ENCODE measurements at regions not wholly inside any gene's neighbourhood (a gene's known extent, or its start where the extent isn't known, plus 50 kb on each side); places are given as distances from the start of the nearest gene placed in this dataset.

DNA sequence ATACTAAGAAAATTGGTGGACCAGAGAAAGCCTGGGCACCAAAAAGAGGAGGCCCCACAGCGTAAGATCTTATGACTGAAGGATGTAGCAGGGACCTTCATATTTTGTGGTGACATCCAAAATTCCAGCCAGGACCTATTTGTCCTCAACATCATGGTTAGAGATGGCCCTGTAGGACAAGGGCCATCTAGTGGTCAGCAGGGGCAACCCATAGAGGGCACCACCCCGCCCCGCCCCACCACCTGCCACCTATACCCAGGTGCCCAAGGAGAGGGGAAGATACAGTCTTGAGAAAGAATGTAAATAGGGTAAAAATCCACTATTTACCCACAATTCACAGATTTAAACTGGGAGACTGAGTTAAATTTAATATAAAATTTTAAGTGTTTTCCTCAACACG, 59.6 kb upstream of the TMEM163 start:
- Histone ChIP-seq H3K4me1 (peaks cover 4% of the 10 kb centered on the region), H3K4me3 (no peak overlapping the region), H3K36me3 (ENCODE audit: low read depth, missing control alignments) (no peaks in the 10 kb centered on the region), H3K27me3 (no peaks in the 10 kb centered on the region), H3K9me3 (no peaks in the 10 kb centered on the region), H3K27ac (no peak overlapping the region)
- TF ChIP-seq, protein P1, sequence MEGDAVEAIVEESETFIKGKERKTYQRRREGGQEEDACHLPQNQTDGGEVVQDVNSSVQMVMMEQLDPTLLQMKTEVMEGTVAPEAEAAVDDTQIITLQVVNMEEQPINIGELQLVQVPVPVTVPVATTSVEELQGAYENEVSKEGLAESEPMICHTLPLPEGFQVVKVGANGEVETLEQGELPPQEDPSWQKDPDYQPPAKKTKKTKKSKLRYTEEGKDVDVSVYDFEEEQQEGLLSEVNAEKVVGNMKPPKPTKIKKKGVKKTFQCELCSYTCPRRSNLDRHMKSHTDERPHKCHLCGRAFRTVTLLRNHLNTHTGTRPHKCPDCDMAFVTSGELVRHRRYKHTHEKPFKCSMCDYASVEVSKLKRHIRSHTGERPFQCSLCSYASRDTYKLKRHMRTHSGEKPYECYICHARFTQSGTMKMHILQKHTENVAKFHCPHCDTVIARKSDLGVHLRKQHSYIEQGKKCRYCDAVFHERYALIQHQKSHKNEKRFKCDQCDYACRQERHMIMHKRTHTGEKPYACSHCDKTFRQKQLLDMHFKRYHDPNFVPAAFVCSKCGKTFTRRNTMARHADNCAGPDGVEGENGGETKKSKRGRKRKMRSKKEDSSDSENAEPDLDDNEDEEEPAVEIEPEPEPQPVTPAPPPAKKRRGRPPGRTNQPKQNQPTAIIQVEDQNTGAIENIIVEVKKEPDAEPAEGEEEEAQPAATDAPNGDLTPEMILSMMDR (IDR thresholded peaks at IDR 0.05) = peak in 2 of 3 experiments; percentile 23 to 38
- TF ChIP-seq POLR2A (IDR thresholded peaks at IDR 0.05) = no peak
- DNase-seq = peak; percentile 37
- intact Hi-C loops (cut with DNase I; ENCODE audit: low total_unique reads) = no loop called here
- 95 to 100% methylated on average over 3 to 4 of the region's 4 CpGs for WGBS, 2 donors

DNA sequence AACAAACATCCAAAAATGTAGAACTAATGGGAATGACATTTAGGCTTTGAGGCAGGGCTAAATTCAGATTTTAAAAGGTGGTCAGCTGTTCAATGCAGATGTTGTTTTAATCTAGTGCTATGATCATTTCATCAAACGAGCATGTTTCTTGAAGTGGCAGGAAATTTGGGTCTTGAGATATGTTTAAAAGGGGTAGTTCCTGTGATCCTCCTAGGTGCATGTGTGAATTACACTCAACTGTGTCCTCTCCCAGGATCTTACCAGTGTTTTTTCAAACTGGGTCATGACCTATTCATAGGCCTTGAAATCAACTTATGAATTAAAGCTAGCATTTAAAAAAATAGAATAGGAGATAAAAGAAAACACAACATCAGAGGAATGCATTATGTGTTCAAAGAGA, 57.4 kb upstream of the ACMSD start:
- H3K9me3 ChIP-seq = no peaks in the 10 kb centered on the region
- TF ChIP-seq, protein P1 (IDR thresholded peaks at IDR 0.05) = no peak
- TF ChIP-seq POLR2A (IDR thresholded peaks at IDR 0.05) = no peak
- H3K27me3 ChIP-seq = no peaks in the 10 kb centered on the region
- intact Hi-C loops (cut with DNase I; ENCODE audit: low total_unique reads) = no loop called here
- DNase-seq = no peak
- 63% methylated on average over 1 of the region's 1 CpG for WGBS, 2 donors
- H3K4me3 ChIP-seq = no peak overlapping the region
- no peak overlapping the region for H3K27ac ChIP-seq
- H3K36me3 ChIP-seq (ENCODE audit: low read depth, missing control alignments) = no peaks in the 10 kb centered on the region
- H3K4me1 ChIP-seq = no peaks in the 10 kb centered on the region

DNA sequence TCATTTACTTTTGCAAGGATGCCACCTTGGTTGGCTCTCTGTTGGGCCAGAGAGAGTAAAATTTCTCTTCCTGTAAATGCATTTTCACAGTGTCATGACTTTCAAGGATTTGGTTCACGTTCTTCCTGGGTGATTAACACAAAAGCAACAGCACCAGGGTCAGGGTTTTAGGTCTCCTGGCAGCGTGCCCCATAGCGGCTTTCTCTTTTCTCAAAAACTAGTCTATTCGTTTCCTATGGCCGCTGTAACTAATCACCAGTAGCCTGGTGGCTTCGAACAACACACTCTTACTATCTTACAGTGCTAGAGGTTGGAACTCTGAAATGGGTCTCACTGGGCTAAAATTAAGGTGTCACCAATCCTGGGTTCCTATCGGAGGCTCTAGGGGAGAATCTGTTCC, 56.3 kb upstream of the ACMSD start:
- intact Hi-C loops (cut with DNase I; ENCODE audit: low total_unique reads) = no loop called here
- no peaks in the 10 kb centered on the region for H3K27me3 ChIP-seq
- no peak for TF ChIP-seq POLR2A (IDR thresholded peaks at IDR 0.05)
- TF ChIP-seq, protein P1 (IDR thresholded peaks at IDR 0.05) = no peak
- WGBS, 2 donors = 81 to 92% methylated on average over 7 of the region's 7 CpGs
- no peaks in the 10 kb centered on the region for H3K36me3 ChIP-seq (ENCODE audit: low read depth, missing control alignments)
- H3K4me1 ChIP-seq = no peaks in the 10 kb centered on the region
- no peaks in the 10 kb centered on the region for H3K9me3 ChIP-seq
- H3K4me3 ChIP-seq = no peak overlapping the region
- no peak overlapping the region for H3K27ac ChIP-seq
- DNase-seq = no peak

DNA sequence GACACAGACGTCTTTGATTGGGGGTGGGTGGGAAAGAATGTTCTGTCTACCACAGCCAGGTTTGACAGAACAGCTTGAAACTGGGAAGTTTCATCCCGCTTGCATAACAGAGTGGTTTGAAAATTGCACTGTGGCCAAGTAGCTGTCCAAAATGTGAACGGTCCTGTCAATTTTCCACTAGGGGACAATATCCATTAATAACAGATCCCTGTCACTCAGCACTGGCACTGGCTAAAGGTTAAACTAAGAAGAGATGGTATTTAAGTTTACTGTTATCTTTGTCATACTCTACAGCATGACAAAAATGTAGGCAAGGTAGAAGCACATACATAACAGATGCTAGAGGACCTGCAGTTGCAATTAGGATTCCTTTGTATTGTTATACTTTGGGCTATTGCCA, 55.6 kb upstream of the ACMSD start:
- TF ChIP-seq, protein P1 (IDR thresholded peaks at IDR 0.05) = no peak
- TF ChIP-seq POLR2A (IDR thresholded peaks at IDR 0.05) = no peak
- DNase-seq = no peak
- Histone ChIP-seq H3K4me3 (no peak overlapping the region), H3K9me3 (no peaks in the 10 kb centered on the region), H3K4me1 (no peaks in the 10 kb centered on the region), H3K36me3 (ENCODE audit: low read depth, missing control alignments) (no peaks in the 10 kb centered on the region), H3K27ac (no peak overlapping the region), H3K27me3 (no peaks in the 10 kb centered on the region)
- WGBS, 2 donors = 61% methylated on average over 3 of the region's 3 CpGs
- intact Hi-C loops (cut with DNase I; ENCODE audit: low total_unique reads) = no loop called here

DNA sequence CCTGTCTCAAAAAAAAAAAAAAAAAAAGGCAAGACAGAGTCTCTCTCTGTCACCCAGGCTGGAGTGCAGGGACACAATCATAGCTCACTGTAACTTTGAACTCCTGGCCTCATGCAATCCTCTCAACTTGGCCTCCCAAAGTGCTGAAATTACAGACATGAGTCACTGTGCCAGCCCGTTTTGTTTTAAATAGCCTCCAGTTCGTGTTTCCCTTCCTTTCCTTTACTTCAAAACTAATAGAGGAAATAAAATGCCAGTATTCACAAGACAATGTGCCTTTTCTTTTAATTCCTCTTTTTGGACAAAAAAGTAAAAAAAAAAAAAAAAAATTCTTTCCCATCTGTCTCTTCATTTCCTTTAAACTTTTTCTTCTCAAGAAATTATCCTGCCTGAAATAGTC, 54.5 kb upstream of the ACMSD start:
- Histone ChIP-seq H3K9me3 (no peaks in the 10 kb centered on the region), H3K27me3 (no peaks in the 10 kb centered on the region), H3K4me3 (no peak overlapping the region), H3K36me3 (ENCODE audit: low read depth, missing control alignments) (no peaks in the 10 kb centered on the region), H3K4me1 (no peaks in the 10 kb centered on the region), H3K27ac (no peak overlapping the region)
- no peak for DNase-seq
- 71 to 86% methylated on average over 2 of the region's 2 CpGs for WGBS, 2 donors
- TF ChIP-seq, protein P1 (IDR thresholded peaks at IDR 0.05) = no peak
- TF ChIP-seq POLR2A (IDR thresholded peaks at IDR 0.05) = no peak
- intact Hi-C loops (cut with DNase I; ENCODE audit: low total_unique reads) = no loop called here

Measured in testis (tissue), 2 donors.